ENCODE measurements at regions not wholly inside any gene's neighbourhood (a gene's known extent, or its start where the extent isn't known, plus 50 kb on each side); places are given as distances from the start of the nearest gene placed in this dataset.

GRCh38 chr2:136209561-136210454, 91.9 kb upstream of the CXCR4 start:
- DNase-seq = no peak

- no peak for DNase-seq
Measured at GRCh38 chr2:136208682-136209420, 90.9 kb upstream of the CXCR4 start.

GRCh38 chr2:136207665-136208064, 89.7 kb upstream of the CXCR4 start:
- DNase-seq = no peak

- peak; percentile 24 to 45 for DNase-seq
Measured at GRCh38 chr2:136207030-136207623, 89.2 kb upstream of the CXCR4 start.

GRCh38 chr2:136206613-136207012, 88.7 kb upstream of the CXCR4 start:
- DNase-seq = peak; percentile 50 to 64

GRCh38 chr2:136205615-136206014, 87.7 kb upstream of the CXCR4 start:
- DNase-seq = no peak

- no peak for DNase-seq
Measured at GRCh38 chr2:136204971-136205370, 87.0 kb upstream of the CXCR4 start.

- no peak for DNase-seq
Measured at GRCh38 chr2:136195226-136195625, 77.3 kb upstream of the CXCR4 start.

- DNase-seq = no peak
Measured at GRCh38 chr2:136191041-136191440, 73.1 kb upstream of the CXCR4 start.

GRCh38 chr2:136189221-136189782, 71.4 kb upstream of the CXCR4 start:
- DNase-seq = no peak

GRCh38 chr2:136188086-136188485, 70.1 kb upstream of the CXCR4 start:
- no peak for DNase-seq

GRCh38 chr2:136185981-136186776, 68.2 kb upstream of the CXCR4 start:
- no peak for DNase-seq

GRCh38 chr2:136183097-136183496, 65.1 kb upstream of the CXCR4 start:
- DNase-seq = no peak

GRCh38 chr2:136182315-136182714, 64.4 kb upstream of the CXCR4 start:
- DNase-seq = no peak

- DNase-seq = no peak
Measured at GRCh38 chr2:136179602-136179975, 61.6 kb upstream of the CXCR4 start.

GRCh38 chr2:136178941-136179601, 61.1 kb upstream of the CXCR4 start:
- DNase-seq = no peak

GRCh38 chr2:136175868-136176267, 57.9 kb upstream of the CXCR4 start:
- DNase-seq = no peak

GRCh38 chr2:136175466-136175865, 57.5 kb upstream of the CXCR4 start:
- DNase-seq = no peak

GRCh38 chr2:136173126-136173525, 55.2 kb upstream of the CXCR4 start:
- DNase-seq = no peak

- DNase-seq = no peak
Measured at GRCh38 chr2:136171223-136171622, 53.3 kb upstream of the CXCR4 start.

GRCh38 chr2:136168720-136169119, 50.8 kb upstream of the CXCR4 start:
- no peak for DNase-seq

Measured in activated CD4-positive, alpha-beta T cell treated with anti-CD3 and anti-CD28 coated beads, Interleukin-2, amount 50 U/mL, for 48 hours (primary cell).